H9 (cell line): ENCODE measurements at regions not wholly inside any gene's neighbourhood (a gene's known extent, or its start where the extent isn't known, plus 50 kb on each side); places are given as distances from the start of the nearest gene placed in this dataset.

Source experiments
- DNase-seq: peaks from one replicate; pipeline ENCODE4 v3.0.0-alpha.2; 2017
- H2AFZ ChIP-seq: one replicate; pipeline ENCODE4 v1.6.1; 2013; ENCODE audit warnings: mild to moderate bottlenecking, low read length, control low read depth, moderate library complexity
- H2AK5ac ChIP-seq: 2 replicates; pipeline ENCODE4 v1.6.1; 2013; ENCODE audit warnings: low read length, control low read depth, mixed read lengths; ENCODE audit not compliant: insufficient read length
- H2BK120ac ChIP-seq: one replicate; pipeline ENCODE4 v1.6.1; 2013; ENCODE audit warnings: low read depth, mild to moderate bottlenecking, low read length, control low read depth, inconsistent platforms; ENCODE audit not compliant: poor library complexity, severe bottlenecking
- H2BK12ac ChIP-seq: 2 replicates; pipeline ENCODE4 v1.6.1; 2013; ENCODE audit warnings: low read length, control low read depth, mixed read lengths, low read depth; ENCODE audit not compliant: insufficient read length
- H2BK15ac ChIP-seq: 2 replicates; pipeline ENCODE4 v1.6.1; 2013; ENCODE audit warnings: low read depth, low read length, control low read depth
- H2BK20ac ChIP-seq: one replicate; pipeline ENCODE4 v1.6.1; 2013; ENCODE audit warnings: low read depth, mild to moderate bottlenecking, low read length, control low read depth, inconsistent platforms; ENCODE audit not compliant: poor library complexity, severe bottlenecking
- H2BK5ac ChIP-seq: 2 replicates; pipeline ENCODE4 v1.6.1; 2013; ENCODE audit warnings: low read length, control low read depth, mixed read lengths; ENCODE audit not compliant: insufficient read length
- H3K14ac ChIP-seq: 2 replicates; pipeline ENCODE4 v1.6.1; 2013; ENCODE audit warnings: low read length, control low read depth; ENCODE audit not compliant: insufficient read depth
- H3K18ac ChIP-seq: 2 replicates; pipeline ENCODE4 v1.6.1; 2013; ENCODE audit warnings: low read depth, mild to moderate bottlenecking, mixed read lengths, low read length, control low read depth; ENCODE audit not compliant: insufficient read length
- H3K23ac ChIP-seq: 2 replicates; pipeline ENCODE4 v1.6.1; 2013; ENCODE audit warnings: low read length, control low read depth, mixed read lengths, low read depth; ENCODE audit not compliant: insufficient read length
- H3K23me2 ChIP-seq: 2 replicates; pipeline ENCODE4 v1.6.1; 2013; ENCODE audit warnings: low read depth, mild to moderate bottlenecking, mixed read lengths, low read length, control low read depth; ENCODE audit not compliant: insufficient read length, poor library complexity, severe bottlenecking
- H3K27ac ChIP-seq: 2 replicates; pipeline ENCODE4 v1.5.1; 2013; ENCODE audit warnings: low read length, control low read depth, mixed read lengths, low read depth; ENCODE audit not compliant: insufficient read length
- H3K27me3 ChIP-seq: 2 replicates; pipeline ENCODE4 v1.6.1; 2013; ENCODE audit warnings: low read length, control low read depth, inconsistent platforms; ENCODE audit not compliant: insufficient read depth
- H3K4ac ChIP-seq: 2 replicates; pipeline ENCODE4 v1.6.1; 2013; ENCODE audit warnings: low read depth, mild to moderate bottlenecking, control low read depth, inconsistent platforms, low read length, moderate library complexity
- H3K4me1 ChIP-seq: 2 replicates; pipeline ENCODE4 v1.6.1; 2013; ENCODE audit warnings: low read length, control low read depth, inconsistent platforms; ENCODE audit not compliant: insufficient read depth
- H3K4me2 ChIP-seq: 2 replicates; pipeline ENCODE4 v1.6.1; 2013; ENCODE audit warnings: low read length, control low read depth, mixed read lengths; ENCODE audit not compliant: insufficient read length, insufficient read depth
- H3K56ac ChIP-seq: 2 replicates; pipeline ENCODE4 v1.6.1; 2013; ENCODE audit warnings: low read depth, mild to moderate bottlenecking, mixed read lengths, low read length, control low read depth; ENCODE audit not compliant: insufficient read length
- H3K79me1 ChIP-seq: 2 replicates; pipeline ENCODE4 v1.6.1; 2013; ENCODE audit warnings: low read depth, mild to moderate bottlenecking, moderate library complexity, low read length, control low read depth, inconsistent platforms; ENCODE audit not compliant: insufficient read depth, poor library complexity, severe bottlenecking
- H3K79me2 ChIP-seq: 2 replicates; pipeline ENCODE4 v1.6.1; 2013; ENCODE audit warnings: low read length, control low read depth, inconsistent platforms; ENCODE audit not compliant: insufficient read depth
- H3K9ac ChIP-seq: 2 replicates; pipeline ENCODE4 v1.6.1; 2013; ENCODE audit warnings: low read length, control low read depth, mixed read lengths; ENCODE audit not compliant: insufficient read length; ENCODE audit errors: extremely low read depth
- H3K9me3 ChIP-seq: one replicate; pipeline ENCODE4 v1.6.1; 2013; ENCODE audit warnings: low read depth, low read length, inconsistent platforms; ENCODE audit not compliant: control insufficient read depth
- H3T11ph ChIP-seq: one replicate; pipeline ENCODE4 v1.6.1; 2013; ENCODE audit warnings: mild to moderate bottlenecking, low read length, control low read depth, inconsistent platforms
- H4K20me1 ChIP-seq: one replicate; pipeline ENCODE4 v1.6.1; 2013; ENCODE audit not compliant: control insufficient read depth, insufficient read length, insufficient read depth
- H4K5ac ChIP-seq: 2 replicates; pipeline ENCODE4 v1.6.1; 2013; ENCODE audit warnings: low read depth, mild to moderate bottlenecking, mixed read lengths, low read length, control low read depth; ENCODE audit not compliant: insufficient read length
- H4K8ac ChIP-seq: replicated peaks from 2 replicates; pipeline ENCODE4 v1.6.1; 2013; ENCODE audit warnings: low read length, control low read depth, mixed read lengths, low read depth; ENCODE audit not compliant: insufficient read length
- H4K91ac ChIP-seq: 2 replicates; pipeline ENCODE4 v1.6.1; 2013; ENCODE audit warnings: low read depth, mild to moderate bottlenecking, moderate library complexity, mixed read lengths, low read length, control low read depth; ENCODE audit not compliant: insufficient read length
- H3K27ac Mint-ChIP-seq, 3 experiments: 2 replicates in 2 of 3; 3 replicates in 1 of 3; pipeline ENCODE4 v1.8.0; 2020 to 2021; ENCODE audit warnings: mixed read lengths in 3 of 3, mild to moderate bottlenecking in 1 of 3, moderate library complexity in 1 of 3
- H3K27me3 Mint-ChIP-seq: 2 replicates; pipeline ENCODE4 v1.8.0; 2021; ENCODE audit warnings: low read depth, mild to moderate bottlenecking, moderate library complexity, mixed read lengths
- H3K36me3 Mint-ChIP-seq, 3 experiments: 2 replicates in 2 of 3; 3 replicates in 1 of 3; pipeline ENCODE4 v1.8.0; 2020 to 2021; ENCODE audit warnings: low read depth in 3 of 3, mixed read lengths in 3 of 3; ENCODE audit not compliant: insufficient read depth in 1 of 3
- H3K4me1 Mint-ChIP-seq, 2 experiments: 2 replicates each; pipeline ENCODE4 v1.8.0; 2020; ENCODE audit warnings: mixed read lengths in 2 of 2
- H3K4me3 Mint-ChIP-seq, 2 experiments: 2 replicates in 1 of 2; 3 replicates in 1 of 2; pipeline ENCODE4 v1.8.0; 2020 to 2021; ENCODE audit warnings: mild to moderate bottlenecking in 2 of 2, mixed read lengths in 2 of 2, moderate library complexity in 1 of 2
- H3K9me3 Mint-ChIP-seq, 2 experiments: 2 replicates in 1 of 2; 3 replicates in 1 of 2; pipeline ENCODE4 v1.8.0; 2020; ENCODE audit warnings: mild to moderate bottlenecking in 2 of 2, mixed read lengths in 2 of 2, moderate library complexity in 1 of 2
- WGBS: extraction: QIAGEN DNeasy Blood & Tissue Kit; methylation state at CpG from one replicate; pipeline ENCODE4 v1.1.7; 2013; ENCODE audit warnings: missing lambda C conversion rate, low lambda C conversion rate, mixed read lengths; ENCODE audit not compliant: insufficient read length; ENCODE audit errors: extremely low coverage; 5-methylcytosine and 5-hydroxymethylcytosine counted together
- TF ChIP-seq, protein P1 (sequence below): fragments of 200-600 bp; sonication (generic); conservative IDR thresholded peaks from 3 replicates; pipeline ENCODE4 v1.8.0; 2021; ENCODE audit warnings: antibody characterized with exemption, mild to moderate bottlenecking

DNA sequence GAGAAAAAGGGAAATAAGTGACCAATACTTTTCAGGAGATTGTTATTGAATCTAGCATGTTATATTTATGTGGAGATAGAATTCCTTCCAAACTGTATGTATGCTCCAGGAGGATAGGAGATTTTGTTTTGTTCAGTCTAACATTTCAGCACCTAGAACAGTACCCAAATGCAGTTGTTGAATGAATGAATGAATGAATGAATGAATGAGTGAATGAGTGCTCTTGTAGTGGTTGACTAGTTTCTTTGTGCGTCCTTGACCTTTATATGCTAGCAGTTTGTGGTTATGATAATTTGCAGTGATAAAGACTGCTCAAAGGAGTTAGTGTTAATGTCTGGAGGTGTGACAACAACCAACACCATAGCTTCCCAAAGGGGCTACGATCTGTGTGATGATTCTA lies 663.5 kb upstream of the GOT2 start:
- Histone ChIP-seq H4K20me1 (no peaks in the 10 kb centered on the region), H2AK5ac (no peak overlapping the region), H3K18ac (no peak overlapping the region), H4K91ac (no peak overlapping the region), H3K56ac (no peak overlapping the region), H4K8ac (no peak overlapping the region), H3K4ac (no peak overlapping the region), H2AFZ (no peak overlapping the region), H2BK15ac (no peak overlapping the region), H3K79me2 (no peaks in the 10 kb centered on the region), H3T11ph (no peak overlapping the region), H2BK5ac (no peak overlapping the region), H2BK120ac (no peak overlapping the region), H3K9me3 (no peaks in the 10 kb centered on the region), H3K4me2 (no peak overlapping the region), H3K27me3 (no peaks in the 10 kb centered on the region), H3K23ac (no peak overlapping the region), H3K23me2 (no peaks in the 10 kb centered on the region), H3K79me1 (no peaks in the 10 kb centered on the region), H3K4me1 (no peaks in the 10 kb centered on the region), H2BK12ac (no peak overlapping the region), H2BK20ac (no peak overlapping the region), H3K9ac (no peak overlapping the region), H3K14ac (no peak overlapping the region), H4K5ac (no peak overlapping the region), H3K27ac (no peak overlapping the region)
- WGBS = no CpG with 5 or more reads among the region's 2 CpGs
- no peak overlapping the region for H3K4me3 Mint-ChIP-seq
- H3K9me3 Mint-ChIP-seq = no peaks in the 10 kb centered on the region
- peaks cover 11% of the 10 kb centered on the region in 2 experiments for H3K4me1 Mint-ChIP-seq
- peaks cover 0 to 2% (median 0%) of the 10 kb centered on the region in 3 experiments; a peak in 1 of 7 replicates for H3K36me3 Mint-ChIP-seq
- TF ChIP-seq, protein P1, sequence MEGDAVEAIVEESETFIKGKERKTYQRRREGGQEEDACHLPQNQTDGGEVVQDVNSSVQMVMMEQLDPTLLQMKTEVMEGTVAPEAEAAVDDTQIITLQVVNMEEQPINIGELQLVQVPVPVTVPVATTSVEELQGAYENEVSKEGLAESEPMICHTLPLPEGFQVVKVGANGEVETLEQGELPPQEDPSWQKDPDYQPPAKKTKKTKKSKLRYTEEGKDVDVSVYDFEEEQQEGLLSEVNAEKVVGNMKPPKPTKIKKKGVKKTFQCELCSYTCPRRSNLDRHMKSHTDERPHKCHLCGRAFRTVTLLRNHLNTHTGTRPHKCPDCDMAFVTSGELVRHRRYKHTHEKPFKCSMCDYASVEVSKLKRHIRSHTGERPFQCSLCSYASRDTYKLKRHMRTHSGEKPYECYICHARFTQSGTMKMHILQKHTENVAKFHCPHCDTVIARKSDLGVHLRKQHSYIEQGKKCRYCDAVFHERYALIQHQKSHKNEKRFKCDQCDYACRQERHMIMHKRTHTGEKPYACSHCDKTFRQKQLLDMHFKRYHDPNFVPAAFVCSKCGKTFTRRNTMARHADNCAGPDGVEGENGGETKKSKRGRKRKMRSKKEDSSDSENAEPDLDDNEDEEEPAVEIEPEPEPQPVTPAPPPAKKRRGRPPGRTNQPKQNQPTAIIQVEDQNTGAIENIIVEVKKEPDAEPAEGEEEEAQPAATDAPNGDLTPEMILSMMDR = no peak
- H3K27me3 Mint-ChIP-seq = no peaks in the 10 kb centered on the region; the same call in 1 of the 2 replicates
- DNase-seq = no peak
- H3K27ac Mint-ChIP-seq = no peak overlapping the region
